Loucy (cell line): ENCODE measurements at regions not wholly inside any gene's neighbourhood (a gene's known extent, or its start where the extent isn't known, plus 50 kb on each side); places are given as distances from the start of the nearest gene placed in this dataset.
"Not testable (repeated sequence)": the region's sequence is repeated elsewhere in the genome, so short reads cannot be mapped to it uniquely, and the experiment has no call there.

Experiments used
- H2AFZ ChIP-seq: fragments of 200-600 bp; sonication (generic); 2 replicates; pipeline ENCODE4 v1.6.0; 2016; ENCODE audit warnings: antibody characterized with exemption, mild to moderate bottlenecking, low read length, moderate library complexity
- H3F3A ChIP-seq: fragments of 200-600 bp; 2 replicates; pipeline ENCODE4 v1.6.0; 2016; ENCODE audit warnings: antibody characterized with exemption, low read depth, mild to moderate bottlenecking
- H3K27me3 ChIP-seq: fragments of 200-600 bp; sonication (generic); 2 replicates; pipeline ENCODE4 v1.6.1; 2014; ENCODE audit warnings: low read length, mild to moderate bottlenecking; ENCODE audit not compliant: insufficient read depth, poor library complexity, severe bottlenecking
- H3K36me3 ChIP-seq: fragments of 200-600 bp; sonication (generic); 2 replicates; pipeline ENCODE4 v1.6.1; 2016; ENCODE audit warnings: low read length; ENCODE audit not compliant: insufficient read depth
- H3K4me1 ChIP-seq: fragments of 200-600 bp; sonication (generic); 2 replicates; pipeline ENCODE4 v1.5.1; 2014; ENCODE audit warnings: low read length, mild to moderate bottlenecking; ENCODE audit not compliant: insufficient read depth, poor library complexity, severe bottlenecking
- H3K4me2 ChIP-seq: fragments of 200-600 bp; sonication (generic); 2 replicates; pipeline ENCODE4 v1.6.0; 2014; ENCODE audit warnings: antibody characterized with exemption, low read length, low read depth, mild to moderate bottlenecking; ENCODE audit not compliant: poor library complexity, severe bottlenecking
- H3K4me3 ChIP-seq: fragments of 200-600 bp; sonication (generic); 2 replicates; pipeline ENCODE4 v1.5.1; 2014; ENCODE audit warnings: low read length, mild to moderate bottlenecking, mixed read lengths; ENCODE audit not compliant: poor library complexity, severe bottlenecking
- H3K79me2 ChIP-seq: fragments of 200-600 bp; sonication (generic); 2 replicates; pipeline ENCODE4 v1.6.1; 2014; ENCODE audit warnings: low read length; ENCODE audit not compliant: insufficient read depth
- H3K9ac ChIP-seq: fragments of 200-600 bp; sonication (generic); 2 replicates; pipeline ENCODE4 v1.6.0; 2014; ENCODE audit warnings: mild to moderate bottlenecking, low read depth, low read length, moderate library complexity; ENCODE audit not compliant: poor library complexity, severe bottlenecking
- H3K9me2 ChIP-seq: fragments of 200-600 bp; sonication (generic); replicated peaks from 2 replicates; pipeline ENCODE4 v1.6.1; 2016; ENCODE audit warnings: low read depth, low read length, mixed read lengths
- H3K9me3 ChIP-seq: fragments of 200-600 bp; sonication (generic); 2 replicates; pipeline ENCODE4 v1.6.1; 2014; ENCODE audit warnings: mild to moderate bottlenecking, antibody characterized with exemption, low read length, low read depth; ENCODE audit not compliant: insufficient read depth
- H4K20me1 ChIP-seq: fragments of 200-600 bp; sonication (generic); 2 replicates; pipeline ENCODE4 v1.6.0; 2014; ENCODE audit warnings: antibody characterized with exemption, low read length, mild to moderate bottlenecking; ENCODE audit not compliant: insufficient read depth, poor library complexity, severe bottlenecking
- CTCF ChIP-seq: fragments of 200-600 bp; sonication (generic); conservative IDR thresholded peaks from 2 replicates; pipeline ENCODE4 v1.5.1; 2014; ENCODE audit warnings: mild to moderate bottlenecking, antibody characterized with exemption, low read length
- EZH2phosphoT487 ChIP-seq: fragments of 200-600 bp; IDR thresholded peaks from 2 replicates; pipeline ENCODE4 v1.6.1; 2018; ENCODE audit warnings: antibody characterized with exemption, mild to moderate bottlenecking, moderate library complexity, borderline replicate concordance

- no peaks in the 10 kb centered on the region for H3K9me2 ChIP-seq
- H3K27me3 ChIP-seq = no peaks in the 10 kb centered on the region
- no peaks in the 10 kb centered on the region for H3K4me1 ChIP-seq
- H3K4me3 ChIP-seq = no peak overlapping the region
- no peaks in the 10 kb centered on the region for H3F3A ChIP-seq
- H3K4me2 ChIP-seq = no peak overlapping the region
- TF ChIP-seq EZH2phosphoT487 = no peak
- TF ChIP-seq CTCF = no peak
- H3K36me3 ChIP-seq = no peaks in the 10 kb centered on the region
- no peak overlapping the region for H2AFZ ChIP-seq
- H4K20me1 ChIP-seq = no peaks in the 10 kb centered on the region
- H3K9me3 ChIP-seq = no peaks in the 10 kb centered on the region; the same call in 1 of the 2 replicates
- no peak overlapping the region for H3K9ac ChIP-seq
- H3K79me2 ChIP-seq = no peaks in the 10 kb centered on the region
Observed at GRCh38 chr5:30458681-30459080, 734.8 kb upstream of the CDH6 start.

GRCh38 chr5:30455484-30455883 is 738.0 kb upstream of the CDH6 start:
- not testable (repeated sequence) for H3K9me2 ChIP-seq, H2AFZ ChIP-seq, H3K9ac ChIP-seq, H3K36me3 ChIP-seq, H3K4me2 ChIP-seq, H3F3A ChIP-seq, H3K4me1 ChIP-seq, H4K20me1 ChIP-seq, H3K4me3 ChIP-seq, H3K79me2 ChIP-seq, H3K27me3 ChIP-seq, H3K9me3 ChIP-seq

- TF ChIP-seq CTCF (no peak), EZH2phosphoT487 (no peak)
Observed at GRCh38 chr5:30453168-30453567, 740.3 kb upstream of the CDH6 start.

GRCh38 chr5:30450153-30450552 is 743.3 kb upstream of the CDH6 start:
- TF ChIP-seq EZH2phosphoT487 (no peak), CTCF (no peak)
- H4K20me1 ChIP-seq = no peaks in the 10 kb centered on the region
- H3K9me2 ChIP-seq = no peaks in the 10 kb centered on the region
- no peaks in the 10 kb centered on the region for H3K79me2 ChIP-seq
- H3K4me2 ChIP-seq = no peak overlapping the region
- no peak overlapping the region for H2AFZ ChIP-seq
- H3K9me3 ChIP-seq = no peaks in the 10 kb centered on the region
- H3K27me3 ChIP-seq = no peaks in the 10 kb centered on the region
- H3K9ac ChIP-seq = no peak overlapping the region
- H3K4me1 ChIP-seq = no peaks in the 10 kb centered on the region
- no peaks in the 10 kb centered on the region for H3F3A ChIP-seq
- no peaks in the 10 kb centered on the region for H3K36me3 ChIP-seq
- no peak overlapping the region for H3K4me3 ChIP-seq

More at GRCh38 chr5:30453168-30453567, 740.3 kb upstream of the CDH6 start:
- H3K9me2 ChIP-seq = no peaks in the 10 kb centered on the region
- no peaks in the 10 kb centered on the region for H3K79me2 ChIP-seq
- H3K36me3 ChIP-seq = no peaks in the 10 kb centered on the region
- no peaks in the 10 kb centered on the region for H4K20me1 ChIP-seq
- no peaks in the 10 kb centered on the region for H3K27me3 ChIP-seq
- H3K4me2 ChIP-seq = no peak overlapping the region
- H3K9me3 ChIP-seq = no peaks in the 10 kb centered on the region
- H3K4me3 ChIP-seq = no peak overlapping the region
- H3K9ac ChIP-seq = no peak overlapping the region
- H2AFZ ChIP-seq = no peak overlapping the region
- no peaks in the 10 kb centered on the region for H3F3A ChIP-seq
- no peaks in the 10 kb centered on the region for H3K4me1 ChIP-seq
